22Rv1 (cell line): ENCODE measurements at regions not wholly inside any gene's neighbourhood (a gene's known extent, or its start where the extent isn't known, plus 50 kb on each side); places are given as distances from the start of the nearest gene placed in this dataset.

ENCODE experiments used
- H3K27ac ChIP-seq: fragments of 450-650 bp; 2 replicates; pipeline ENCODE4 v1.5.1; 2017
- ZFX ChIP-seq: fragments of 450-650 bp; IDR thresholded peaks from 2 replicates; pipeline ENCODE4 v1.6.1; 2017; ENCODE audit warnings: antibody characterized with exemption, borderline replicate concordance
- TF ChIP-seq, protein P1 (sequence below): fragments of 450-650 bp; IDR thresholded peaks from 2 replicates; pipeline ENCODE4 v1.5.1; 2017; ENCODE audit warnings: mild to moderate bottlenecking

- no peak overlapping the region for H3K27ac ChIP-seq
- TF ChIP-seq ZFX, result no peak
- TF ChIP-seq, protein P1, sequence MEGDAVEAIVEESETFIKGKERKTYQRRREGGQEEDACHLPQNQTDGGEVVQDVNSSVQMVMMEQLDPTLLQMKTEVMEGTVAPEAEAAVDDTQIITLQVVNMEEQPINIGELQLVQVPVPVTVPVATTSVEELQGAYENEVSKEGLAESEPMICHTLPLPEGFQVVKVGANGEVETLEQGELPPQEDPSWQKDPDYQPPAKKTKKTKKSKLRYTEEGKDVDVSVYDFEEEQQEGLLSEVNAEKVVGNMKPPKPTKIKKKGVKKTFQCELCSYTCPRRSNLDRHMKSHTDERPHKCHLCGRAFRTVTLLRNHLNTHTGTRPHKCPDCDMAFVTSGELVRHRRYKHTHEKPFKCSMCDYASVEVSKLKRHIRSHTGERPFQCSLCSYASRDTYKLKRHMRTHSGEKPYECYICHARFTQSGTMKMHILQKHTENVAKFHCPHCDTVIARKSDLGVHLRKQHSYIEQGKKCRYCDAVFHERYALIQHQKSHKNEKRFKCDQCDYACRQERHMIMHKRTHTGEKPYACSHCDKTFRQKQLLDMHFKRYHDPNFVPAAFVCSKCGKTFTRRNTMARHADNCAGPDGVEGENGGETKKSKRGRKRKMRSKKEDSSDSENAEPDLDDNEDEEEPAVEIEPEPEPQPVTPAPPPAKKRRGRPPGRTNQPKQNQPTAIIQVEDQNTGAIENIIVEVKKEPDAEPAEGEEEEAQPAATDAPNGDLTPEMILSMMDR, result no peak
These were observed 316.5 kb downstream of the MBD2 start for GRCh38 chr18:53907921-53908320.

- no peak overlapping the region for H3K27ac ChIP-seq
- TF ChIP-seq, protein P1, result no peak
- no peak for TF ChIP-seq ZFX
These were observed 317.8 kb downstream of the MBD2 start for GRCh38 chr18:53906681-53907080.

DNA sequence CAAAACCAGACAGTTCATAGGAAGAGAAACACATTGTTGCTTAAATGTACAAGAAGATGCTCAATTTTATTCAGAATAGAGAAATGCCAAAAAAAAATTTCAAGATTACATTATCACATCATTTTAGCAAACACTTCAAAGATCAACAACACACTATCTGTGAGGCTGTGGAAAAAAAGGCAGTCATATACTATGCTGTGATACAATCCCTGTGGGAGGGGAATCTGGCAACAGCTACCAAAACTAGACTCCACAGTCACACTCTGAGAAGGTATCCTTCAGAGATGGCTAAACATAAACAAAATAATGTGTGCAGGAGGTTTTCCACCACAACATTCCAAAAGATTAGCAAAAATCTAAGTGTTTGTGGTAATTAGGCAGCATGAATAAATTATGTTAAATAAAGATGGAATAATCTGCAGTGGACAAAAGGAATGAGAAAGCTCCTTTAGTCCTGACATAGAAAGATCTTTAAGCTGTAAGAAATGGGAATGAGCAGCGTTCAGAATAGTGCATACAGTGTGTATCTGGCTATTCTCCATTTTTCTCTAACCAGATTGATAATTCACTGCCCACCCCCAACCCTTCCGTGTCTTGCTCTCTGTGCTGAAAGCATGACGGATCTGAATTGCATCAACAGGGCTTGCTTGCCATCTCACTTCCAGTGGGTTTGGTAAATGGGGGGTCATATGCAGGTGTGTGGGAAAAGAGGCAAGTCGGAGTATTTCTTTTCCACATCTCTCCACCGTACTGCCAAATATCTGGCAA lies 329.6 kb downstream of the MBD2 start:
- TF ChIP-seq ZFX, result no peak
- TF ChIP-seq, protein P1, result no peak

GRCh38 chr18:53887447-53887846 lies 337.0 kb downstream of the MBD2 start:
- no peak overlapping the region for H3K27ac ChIP-seq
- TF ChIP-seq, protein P1, result no peak
- TF ChIP-seq ZFX, result no peak

More for the DNA sequence above, 329.6 kb downstream of the MBD2 start:
- H3K27ac ChIP-seq, result no peak overlapping the region

- no peak overlapping the region for H3K27ac ChIP-seq
- TF ChIP-seq, protein P1, result no peak
- TF ChIP-seq ZFX, result no peak
These were observed 338.4 kb downstream of the MBD2 start for GRCh38 chr18:53886058-53886457.

DNA sequence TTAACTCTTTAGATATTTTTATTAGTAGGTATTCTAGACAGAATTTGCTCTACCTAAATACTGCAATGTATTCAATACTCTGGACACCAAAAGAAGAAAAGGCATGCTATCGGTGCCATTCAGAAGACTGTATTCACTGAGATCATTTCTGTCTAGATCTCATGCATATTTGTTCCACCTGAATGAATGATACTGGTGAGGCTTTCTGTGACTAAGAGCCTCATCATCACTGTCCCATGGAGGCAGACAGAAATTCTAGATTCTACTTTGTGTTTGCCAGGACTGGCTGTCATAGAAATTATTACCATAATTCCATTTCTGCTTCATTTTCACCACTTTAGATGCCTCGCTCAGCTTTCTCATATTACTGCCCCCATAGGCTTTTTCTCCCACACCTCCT lies 340.7 kb downstream of the MBD2 start:
- TF ChIP-seq ZFX, result no peak
- TF ChIP-seq, protein P1, result no peak
- H3K27ac ChIP-seq, result no peak overlapping the region

GRCh38 chr18:53874103-53874502 lies 350.4 kb downstream of the MBD2 start:
- TF ChIP-seq, protein P1, result no peak
- TF ChIP-seq ZFX, result no peak
- H3K27ac ChIP-seq, result no peak overlapping the region
